ENCODE measurements at regions not wholly inside any gene's neighbourhood (a gene's known extent, or its start where the extent isn't known, plus 50 kb on each side); places are given as distances from the start of the nearest gene placed in this dataset.
A peak's percentile ranks its signal among the peaks of the same experiment; 100 is the strongest.
"Not testable (repeated sequence)": the region's sequence is repeated elsewhere in the genome, so short reads cannot be mapped to it uniquely, and the experiment has no call there.

DNA sequence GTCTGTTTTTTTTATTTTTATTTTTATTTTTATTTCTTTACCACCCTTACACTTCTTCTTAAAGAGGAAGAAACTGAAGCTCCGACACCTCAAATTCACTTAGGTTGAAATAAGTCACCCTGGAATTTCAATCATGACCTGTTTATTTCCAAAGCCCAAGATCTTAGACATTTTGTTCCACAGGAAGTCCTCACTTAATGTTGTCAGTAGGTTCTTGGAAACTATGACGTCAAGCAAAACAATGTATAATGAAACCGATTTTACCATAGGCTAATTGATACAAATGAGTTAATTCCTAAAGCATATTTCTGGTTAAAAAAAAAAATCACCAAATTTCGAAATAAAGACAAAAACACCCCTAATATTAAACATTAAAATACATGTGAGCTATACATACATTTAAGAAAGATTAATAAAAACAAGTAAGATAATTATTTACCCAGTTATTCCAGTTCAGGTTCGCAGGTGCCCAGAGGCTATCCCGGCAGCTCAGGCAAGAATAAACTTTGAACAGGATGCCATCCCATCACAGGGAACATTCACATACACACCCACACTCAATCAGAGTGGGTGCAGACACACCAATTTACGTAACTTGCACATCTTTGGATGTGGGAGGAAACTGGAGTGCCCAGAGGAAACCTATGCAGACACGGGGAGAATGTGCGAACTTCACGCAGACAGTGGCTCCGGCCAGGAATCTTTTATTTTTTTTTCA lies 391.0 kb downstream of the RAP2B start:
- POLR2A ChIA-PET (ENCODE audit: low non-redundant PET): interaction anchor here (0.6 kb wide), 1 partner anchor 285 kb away, joined by 6 read pairs; no protein-coding TSS in a partner anchor
- TF ChIP-seq EZH2 (IDR thresholded peaks at IDR 0.05; ENCODE audit: borderline replicate concordance, low read depth, low read length, poor library complexity, severe bottlenecking): no peak
- TF ChIP-seq, protein P1, sequence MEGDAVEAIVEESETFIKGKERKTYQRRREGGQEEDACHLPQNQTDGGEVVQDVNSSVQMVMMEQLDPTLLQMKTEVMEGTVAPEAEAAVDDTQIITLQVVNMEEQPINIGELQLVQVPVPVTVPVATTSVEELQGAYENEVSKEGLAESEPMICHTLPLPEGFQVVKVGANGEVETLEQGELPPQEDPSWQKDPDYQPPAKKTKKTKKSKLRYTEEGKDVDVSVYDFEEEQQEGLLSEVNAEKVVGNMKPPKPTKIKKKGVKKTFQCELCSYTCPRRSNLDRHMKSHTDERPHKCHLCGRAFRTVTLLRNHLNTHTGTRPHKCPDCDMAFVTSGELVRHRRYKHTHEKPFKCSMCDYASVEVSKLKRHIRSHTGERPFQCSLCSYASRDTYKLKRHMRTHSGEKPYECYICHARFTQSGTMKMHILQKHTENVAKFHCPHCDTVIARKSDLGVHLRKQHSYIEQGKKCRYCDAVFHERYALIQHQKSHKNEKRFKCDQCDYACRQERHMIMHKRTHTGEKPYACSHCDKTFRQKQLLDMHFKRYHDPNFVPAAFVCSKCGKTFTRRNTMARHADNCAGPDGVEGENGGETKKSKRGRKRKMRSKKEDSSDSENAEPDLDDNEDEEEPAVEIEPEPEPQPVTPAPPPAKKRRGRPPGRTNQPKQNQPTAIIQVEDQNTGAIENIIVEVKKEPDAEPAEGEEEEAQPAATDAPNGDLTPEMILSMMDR (conservative IDR thresholded peaks at IDR 0.05; ENCODE audit: low read depth, low read length): no peak
- H3K27me3 ChIP-seq (replicated peaks; ENCODE audit: insufficient read depth, low read depth, low read length, poor library complexity): no peaks in the 10 kb centered on the region
- H3K27ac ChIP-seq (ENCODE audit: low read depth, low read length, poor library complexity, severe bottlenecking): no peak overlapping the region
- no peak overlapping the region for H3K4me3 ChIP-seq (ENCODE audit: low read depth, low read length, poor library complexity, severe bottlenecking)
- no TSS peak for BruUV-seq (replicated peaks)
- DNase-seq (ENCODE audit: low spot score): peak; percentile 4
- intact Hi-C loops (cut with micrococcal nuclease; ENCODE audit: unreplicated experiment): no loop called here
- CTCF ChIA-PET: no interaction called here
- no peaks in the 10 kb centered on the region for H3K36me3 ChIP-seq (ENCODE audit: insufficient read depth, low read length, poor library complexity, severe bottlenecking)
- H3K4me1 ChIP-seq (ENCODE audit: insufficient read depth, low read length, poor library complexity, severe bottlenecking): no peaks in the 10 kb centered on the region
- no peaks in the 10 kb centered on the region for H3K9me3 ChIP-seq (ENCODE audit: low read depth, low read length, poor library complexity, severe bottlenecking)

DNA sequence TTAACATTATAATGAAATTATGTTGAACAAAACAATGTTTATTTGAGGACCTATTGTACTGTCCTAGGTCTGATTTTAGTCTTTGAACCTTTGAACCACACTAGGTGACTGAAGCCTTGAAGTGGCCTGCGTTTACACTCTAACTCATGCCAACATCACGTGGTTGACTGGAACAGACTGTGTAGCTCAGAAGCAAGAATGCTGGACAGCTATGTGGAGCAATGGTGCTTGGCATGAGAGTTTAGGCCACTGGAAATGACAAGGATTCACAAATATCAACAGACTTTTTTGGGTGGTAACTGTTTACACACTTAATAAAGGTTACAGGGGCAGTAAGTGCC lies 391.5 kb downstream of the RAP2B start:
- CTCF ChIA-PET: no interaction called here
- no peak overlapping the region for H3K27ac ChIP-seq (ENCODE audit: low read depth, low read length, poor library complexity, severe bottlenecking)
- no peak overlapping the region for H3K4me3 ChIP-seq (ENCODE audit: low read depth, low read length, poor library complexity, severe bottlenecking)
- no peak for DNase-seq (ENCODE audit: low spot score)
- H3K9me3 ChIP-seq (ENCODE audit: low read depth, low read length, poor library complexity, severe bottlenecking): no peaks in the 10 kb centered on the region
- intact Hi-C loops (cut with micrococcal nuclease; ENCODE audit: unreplicated experiment): no loop called here
- H3K27me3 ChIP-seq (replicated peaks; ENCODE audit: insufficient read depth, low read depth, low read length, poor library complexity): no peaks in the 10 kb centered on the region
- no TSS peak for BruUV-seq (replicated peaks)
- POLR2A ChIA-PET (ENCODE audit: low non-redundant PET): interaction anchor here (0.6 kb wide), 2 partner anchors 285 to 371 kb away, joined by 5 to 6 read pairs; no protein-coding TSS in a partner anchor
- TF ChIP-seq EZH2 (IDR thresholded peaks at IDR 0.05; ENCODE audit: borderline replicate concordance, low read depth, low read length, poor library complexity, severe bottlenecking): no peak
- TF ChIP-seq, protein P1 (conservative IDR thresholded peaks at IDR 0.05; ENCODE audit: low read depth, low read length): no peak
- H3K36me3 ChIP-seq (ENCODE audit: insufficient read depth, low read length, poor library complexity, severe bottlenecking): no peaks in the 10 kb centered on the region
- no peaks in the 10 kb centered on the region for H3K4me1 ChIP-seq (ENCODE audit: insufficient read depth, low read length, poor library complexity, severe bottlenecking)

DNA sequence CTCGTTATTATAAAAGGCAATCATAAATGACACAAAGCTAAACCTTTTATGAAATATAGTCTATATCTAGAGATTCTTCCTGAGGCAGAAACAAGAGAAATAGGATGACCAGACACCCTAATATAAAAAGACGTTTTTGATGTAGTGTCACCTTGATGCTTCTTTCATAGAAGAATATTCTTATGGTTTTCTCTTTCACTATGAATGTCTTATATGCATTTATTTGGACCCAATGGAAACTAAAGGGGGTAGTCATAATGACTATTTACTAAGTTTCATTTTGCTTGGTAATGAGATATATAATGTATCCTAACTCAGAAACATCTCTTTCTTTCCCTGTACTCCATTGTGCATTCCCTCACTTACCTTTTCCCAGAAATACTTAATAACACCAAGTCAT lies 393.9 kb downstream of the RAP2B start:
- TF ChIP-seq, protein P1 (conservative IDR thresholded peaks at IDR 0.05; ENCODE audit: low read depth, low read length): no peak
- no peak for TF ChIP-seq EZH2 (IDR thresholded peaks at IDR 0.05; ENCODE audit: borderline replicate concordance, low read depth, low read length, poor library complexity, severe bottlenecking)
- CTCF ChIA-PET: no interaction called here
- H3K4me3 ChIP-seq (ENCODE audit: low read depth, low read length, poor library complexity, severe bottlenecking): no peak overlapping the region
- no peak overlapping the region for H3K27ac ChIP-seq (ENCODE audit: low read depth, low read length, poor library complexity, severe bottlenecking)
- H3K27me3 ChIP-seq (replicated peaks; ENCODE audit: insufficient read depth, low read depth, low read length, poor library complexity): no peaks in the 10 kb centered on the region
- no peak for DNase-seq (ENCODE audit: low spot score)
- H3K4me1 ChIP-seq (ENCODE audit: insufficient read depth, low read length, poor library complexity, severe bottlenecking): no peaks in the 10 kb centered on the region
- BruUV-seq (replicated peaks): no TSS peak
- intact Hi-C loops (cut with micrococcal nuclease; ENCODE audit: unreplicated experiment): no loop called here
- POLR2A ChIA-PET (ENCODE audit: low non-redundant PET): interaction anchor here (0.7 kb wide), 1 partner anchor 404 kb away, joined by 3 read pairs; no protein-coding TSS in a partner anchor
- H3K9me3 ChIP-seq (ENCODE audit: low read depth, low read length, poor library complexity, severe bottlenecking): no peaks in the 10 kb centered on the region
- H3K36me3 ChIP-seq (ENCODE audit: insufficient read depth, low read length, poor library complexity, severe bottlenecking): no peaks in the 10 kb centered on the region

DNA sequence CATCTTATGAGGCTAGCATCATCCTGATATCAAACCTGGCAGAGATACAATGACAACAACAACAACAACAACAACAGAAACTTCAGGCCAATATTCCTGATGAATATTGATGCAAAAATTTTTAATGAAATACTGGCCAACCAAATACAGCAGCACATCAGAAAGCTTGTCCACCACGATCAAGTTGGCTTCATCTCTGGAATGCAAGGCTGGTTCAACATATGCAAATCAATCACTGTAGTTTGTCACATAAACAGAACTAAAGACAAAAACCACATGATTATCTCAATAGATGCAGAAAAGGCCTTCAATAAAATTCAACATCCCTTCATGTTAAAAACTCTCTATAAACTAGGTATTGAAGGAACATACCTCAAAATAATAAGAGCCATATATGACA lies 397.3 kb downstream of the RAP2B start:
- CTCF ChIA-PET; BruUV-seq (replicated peaks); H3K27me3 ChIP-seq (replicated peaks; ENCODE audit: insufficient read depth, low read depth, low read length, poor library complexity); H3K4me3 ChIP-seq (ENCODE audit: low read depth, low read length, poor library complexity, severe bottlenecking); POLR2A ChIA-PET (ENCODE audit: low non-redundant PET); H3K9me3 ChIP-seq (ENCODE audit: low read depth, low read length, poor library complexity, severe bottlenecking); DNase-seq (ENCODE audit: low spot score); H3K4me1 ChIP-seq (ENCODE audit: insufficient read depth, low read length, poor library complexity, severe bottlenecking); H3K36me3 ChIP-seq (ENCODE audit: insufficient read depth, low read length, poor library complexity, severe bottlenecking); intact Hi-C loops (cut with micrococcal nuclease; ENCODE audit: unreplicated experiment); H3K27ac ChIP-seq (ENCODE audit: low read depth, low read length, poor library complexity, severe bottlenecking): not testable (repeated sequence)
